H9 (cell line): ENCODE measurements at regions not wholly inside any gene's neighbourhood (a gene's known extent, or its start where the extent isn't known, plus 50 kb on each side); places are given as distances from the start of the nearest gene placed in this dataset.

Experiments
- DNase-seq: peaks from one replicate; pipeline ENCODE4 v3.0.0-alpha.2; 2017
- H2AFZ ChIP-seq: one replicate; pipeline ENCODE4 v1.6.1; 2013; ENCODE audit warnings: mild to moderate bottlenecking, low read length, control low read depth, moderate library complexity
- H2AK5ac ChIP-seq: 2 replicates; pipeline ENCODE4 v1.6.1; 2013; ENCODE audit warnings: low read length, control low read depth, mixed read lengths; ENCODE audit not compliant: insufficient read length
- H2BK120ac ChIP-seq: one replicate; pipeline ENCODE4 v1.6.1; 2013; ENCODE audit warnings: low read depth, mild to moderate bottlenecking, low read length, control low read depth, inconsistent platforms; ENCODE audit not compliant: poor library complexity, severe bottlenecking
- H2BK12ac ChIP-seq: 2 replicates; pipeline ENCODE4 v1.6.1; 2013; ENCODE audit warnings: low read length, control low read depth, mixed read lengths, low read depth; ENCODE audit not compliant: insufficient read length
- H2BK15ac ChIP-seq: 2 replicates; pipeline ENCODE4 v1.6.1; 2013; ENCODE audit warnings: low read depth, low read length, control low read depth
- H2BK20ac ChIP-seq: one replicate; pipeline ENCODE4 v1.6.1; 2013; ENCODE audit warnings: low read depth, mild to moderate bottlenecking, low read length, control low read depth, inconsistent platforms; ENCODE audit not compliant: poor library complexity, severe bottlenecking
- H2BK5ac ChIP-seq: 2 replicates; pipeline ENCODE4 v1.6.1; 2013; ENCODE audit warnings: low read length, control low read depth, mixed read lengths; ENCODE audit not compliant: insufficient read length
- H3K14ac ChIP-seq: 2 replicates; pipeline ENCODE4 v1.6.1; 2013; ENCODE audit warnings: low read length, control low read depth; ENCODE audit not compliant: insufficient read depth
- H3K18ac ChIP-seq: 2 replicates; pipeline ENCODE4 v1.6.1; 2013; ENCODE audit warnings: low read depth, mild to moderate bottlenecking, mixed read lengths, low read length, control low read depth; ENCODE audit not compliant: insufficient read length
- H3K23ac ChIP-seq: 2 replicates; pipeline ENCODE4 v1.6.1; 2013; ENCODE audit warnings: low read length, control low read depth, mixed read lengths, low read depth; ENCODE audit not compliant: insufficient read length
- H3K23me2 ChIP-seq: 2 replicates; pipeline ENCODE4 v1.6.1; 2013; ENCODE audit warnings: low read depth, mild to moderate bottlenecking, mixed read lengths, low read length, control low read depth; ENCODE audit not compliant: insufficient read length, poor library complexity, severe bottlenecking
- H3K27ac ChIP-seq: 2 replicates; pipeline ENCODE4 v1.5.1; 2013; ENCODE audit warnings: low read length, control low read depth, mixed read lengths, low read depth; ENCODE audit not compliant: insufficient read length
- H3K27me3 ChIP-seq: 2 replicates; pipeline ENCODE4 v1.6.1; 2013; ENCODE audit warnings: low read length, control low read depth, inconsistent platforms; ENCODE audit not compliant: insufficient read depth
- H3K4ac ChIP-seq: 2 replicates; pipeline ENCODE4 v1.6.1; 2013; ENCODE audit warnings: low read depth, mild to moderate bottlenecking, control low read depth, inconsistent platforms, low read length, moderate library complexity
- H3K4me1 ChIP-seq: 2 replicates; pipeline ENCODE4 v1.6.1; 2013; ENCODE audit warnings: low read length, control low read depth, inconsistent platforms; ENCODE audit not compliant: insufficient read depth
- H3K4me2 ChIP-seq: 2 replicates; pipeline ENCODE4 v1.6.1; 2013; ENCODE audit warnings: low read length, control low read depth, mixed read lengths; ENCODE audit not compliant: insufficient read length, insufficient read depth
- H3K56ac ChIP-seq: 2 replicates; pipeline ENCODE4 v1.6.1; 2013; ENCODE audit warnings: low read depth, mild to moderate bottlenecking, mixed read lengths, low read length, control low read depth; ENCODE audit not compliant: insufficient read length
- H3K79me1 ChIP-seq: 2 replicates; pipeline ENCODE4 v1.6.1; 2013; ENCODE audit warnings: low read depth, mild to moderate bottlenecking, moderate library complexity, low read length, control low read depth, inconsistent platforms; ENCODE audit not compliant: insufficient read depth, poor library complexity, severe bottlenecking
- H3K79me2 ChIP-seq: 2 replicates; pipeline ENCODE4 v1.6.1; 2013; ENCODE audit warnings: low read length, control low read depth, inconsistent platforms; ENCODE audit not compliant: insufficient read depth
- H3K9ac ChIP-seq: 2 replicates; pipeline ENCODE4 v1.6.1; 2013; ENCODE audit warnings: low read length, control low read depth, mixed read lengths; ENCODE audit not compliant: insufficient read length; ENCODE audit errors: extremely low read depth
- H3K9me3 ChIP-seq: one replicate; pipeline ENCODE4 v1.6.1; 2013; ENCODE audit warnings: low read depth, low read length, inconsistent platforms; ENCODE audit not compliant: control insufficient read depth
- H3T11ph ChIP-seq: one replicate; pipeline ENCODE4 v1.6.1; 2013; ENCODE audit warnings: mild to moderate bottlenecking, low read length, control low read depth, inconsistent platforms
- H4K20me1 ChIP-seq: one replicate; pipeline ENCODE4 v1.6.1; 2013; ENCODE audit not compliant: control insufficient read depth, insufficient read length, insufficient read depth
- H4K5ac ChIP-seq: 2 replicates; pipeline ENCODE4 v1.6.1; 2013; ENCODE audit warnings: low read depth, mild to moderate bottlenecking, mixed read lengths, low read length, control low read depth; ENCODE audit not compliant: insufficient read length
- H4K8ac ChIP-seq: replicated peaks from 2 replicates; pipeline ENCODE4 v1.6.1; 2013; ENCODE audit warnings: low read length, control low read depth, mixed read lengths, low read depth; ENCODE audit not compliant: insufficient read length
- H4K91ac ChIP-seq: 2 replicates; pipeline ENCODE4 v1.6.1; 2013; ENCODE audit warnings: low read depth, mild to moderate bottlenecking, moderate library complexity, mixed read lengths, low read length, control low read depth; ENCODE audit not compliant: insufficient read length
- H3K27ac Mint-ChIP-seq, 3 experiments: 2 replicates in 2 of 3; 3 replicates in 1 of 3; pipeline ENCODE4 v1.8.0; 2020 to 2021; ENCODE audit warnings: mixed read lengths in 3 of 3, mild to moderate bottlenecking in 1 of 3, moderate library complexity in 1 of 3
- H3K27me3 Mint-ChIP-seq: 2 replicates; pipeline ENCODE4 v1.8.0; 2021; ENCODE audit warnings: low read depth, mild to moderate bottlenecking, moderate library complexity, mixed read lengths
- H3K36me3 Mint-ChIP-seq, 3 experiments: 2 replicates in 2 of 3; 3 replicates in 1 of 3; pipeline ENCODE4 v1.8.0; 2020 to 2021; ENCODE audit warnings: low read depth in 3 of 3, mixed read lengths in 3 of 3; ENCODE audit not compliant: insufficient read depth in 1 of 3
- H3K4me1 Mint-ChIP-seq, 2 experiments: 2 replicates each; pipeline ENCODE4 v1.8.0; 2020; ENCODE audit warnings: mixed read lengths in 2 of 2
- H3K4me3 Mint-ChIP-seq, 2 experiments: 2 replicates in 1 of 2; 3 replicates in 1 of 2; pipeline ENCODE4 v1.8.0; 2020 to 2021; ENCODE audit warnings: mild to moderate bottlenecking in 2 of 2, mixed read lengths in 2 of 2, moderate library complexity in 1 of 2
- H3K9me3 Mint-ChIP-seq, 2 experiments: 2 replicates in 1 of 2; 3 replicates in 1 of 2; pipeline ENCODE4 v1.8.0; 2020; ENCODE audit warnings: mild to moderate bottlenecking in 2 of 2, mixed read lengths in 2 of 2, moderate library complexity in 1 of 2
- WGBS: extraction: QIAGEN DNeasy Blood & Tissue Kit; methylation state at CpG from one replicate; pipeline ENCODE4 v1.1.7; 2013; ENCODE audit warnings: missing lambda C conversion rate, low lambda C conversion rate, mixed read lengths; ENCODE audit not compliant: insufficient read length; ENCODE audit errors: extremely low coverage; 5-methylcytosine and 5-hydroxymethylcytosine counted together
- TF ChIP-seq, protein P1 (sequence below): fragments of 200-600 bp; sonication (generic); conservative IDR thresholded peaks from 3 replicates; pipeline ENCODE4 v1.8.0; 2021; ENCODE audit warnings: antibody characterized with exemption, mild to moderate bottlenecking

DNA sequence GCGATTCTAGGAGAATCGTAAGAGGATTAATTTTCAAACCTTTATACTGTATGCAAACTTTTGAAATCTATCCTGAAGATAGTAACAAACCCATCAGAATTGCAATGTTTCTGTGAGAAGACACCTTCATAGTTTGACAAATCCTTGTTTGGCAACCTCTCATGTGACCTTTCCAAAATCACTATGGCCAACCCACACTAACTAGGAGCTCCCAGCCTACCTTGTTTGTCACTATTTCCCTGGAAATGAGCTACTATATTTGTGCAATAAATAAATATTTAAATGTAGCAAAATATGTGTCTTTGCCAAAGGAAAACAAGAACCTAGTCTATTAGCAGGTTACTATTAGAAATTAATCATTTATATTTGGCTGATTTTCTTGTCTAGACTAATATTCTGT is 173.7 kb downstream of the PPP1R2C start:
- no peak for DNase-seq
- WGBS: no CpG with 5 or more reads among the region's 2 CpGs
- Histone ChIP-seq H3K14ac (no peak overlapping the region), H3K79me2 (no peaks in the 10 kb centered on the region), H4K20me1 (no peaks in the 10 kb centered on the region), H3K4me1 (peaks cover 2% of the 10 kb centered on the region; the same call in 1 of the 2 replicates), H4K91ac (no peak overlapping the region), H2BK15ac (no peak overlapping the region), H3K79me1 (no peaks in the 10 kb centered on the region), H2BK120ac (no peak overlapping the region), H3K4me2 (no peak overlapping the region), H2BK12ac (no peak overlapping the region), H2BK5ac (no peak overlapping the region), H3K56ac (no peak overlapping the region), H3K23ac (no peak overlapping the region), H3K18ac (no peak overlapping the region), H3T11ph (no peak overlapping the region), H3K27ac (no peak overlapping the region), H3K9me3 (no peaks in the 10 kb centered on the region), H3K23me2 (no peaks in the 10 kb centered on the region), H2AFZ (no peak overlapping the region), H4K8ac (no peak overlapping the region), H4K5ac (no peak overlapping the region), H3K27me3 (no peaks in the 10 kb centered on the region), H3K9ac (no peak overlapping the region), H2AK5ac (no peak overlapping the region), H3K4ac (no peak overlapping the region), H2BK20ac (no peak overlapping the region)
- TF ChIP-seq, protein P1, sequence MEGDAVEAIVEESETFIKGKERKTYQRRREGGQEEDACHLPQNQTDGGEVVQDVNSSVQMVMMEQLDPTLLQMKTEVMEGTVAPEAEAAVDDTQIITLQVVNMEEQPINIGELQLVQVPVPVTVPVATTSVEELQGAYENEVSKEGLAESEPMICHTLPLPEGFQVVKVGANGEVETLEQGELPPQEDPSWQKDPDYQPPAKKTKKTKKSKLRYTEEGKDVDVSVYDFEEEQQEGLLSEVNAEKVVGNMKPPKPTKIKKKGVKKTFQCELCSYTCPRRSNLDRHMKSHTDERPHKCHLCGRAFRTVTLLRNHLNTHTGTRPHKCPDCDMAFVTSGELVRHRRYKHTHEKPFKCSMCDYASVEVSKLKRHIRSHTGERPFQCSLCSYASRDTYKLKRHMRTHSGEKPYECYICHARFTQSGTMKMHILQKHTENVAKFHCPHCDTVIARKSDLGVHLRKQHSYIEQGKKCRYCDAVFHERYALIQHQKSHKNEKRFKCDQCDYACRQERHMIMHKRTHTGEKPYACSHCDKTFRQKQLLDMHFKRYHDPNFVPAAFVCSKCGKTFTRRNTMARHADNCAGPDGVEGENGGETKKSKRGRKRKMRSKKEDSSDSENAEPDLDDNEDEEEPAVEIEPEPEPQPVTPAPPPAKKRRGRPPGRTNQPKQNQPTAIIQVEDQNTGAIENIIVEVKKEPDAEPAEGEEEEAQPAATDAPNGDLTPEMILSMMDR: no peak
- H3K27ac Mint-ChIP-seq: no peak overlapping the region
- H3K9me3 Mint-ChIP-seq: peaks cover 1 to 13% of the 10 kb centered on the region in 2 experiments; a peak in 4 of 5 replicates
- H3K27me3 Mint-ChIP-seq: no peaks in the 10 kb centered on the region
- H3K4me3 Mint-ChIP-seq: no peak overlapping the region
- H3K36me3 Mint-ChIP-seq: peaks cover 0 to 2% (median 0%) of the 10 kb centered on the region in 3 experiments; a peak in 3 of 7 replicates
- peaks cover 11 to 14% of the 10 kb centered on the region in 2 experiments for H3K4me1 Mint-ChIP-seq
